HPDE6-E6E7 (cell line): ENCODE measurements at regions not wholly inside any gene's neighbourhood (a gene's known extent, or its start where the extent isn't known, plus 50 kb on each side); places are given as distances from the start of the nearest gene placed in this dataset.

Source experiments
- DNase-seq: peaks from one replicate; pipeline ENCODE4 v3.0.0; 2011; ENCODE audit warnings: missing footprints; ENCODE audit errors: extremely low spot score

DNA sequence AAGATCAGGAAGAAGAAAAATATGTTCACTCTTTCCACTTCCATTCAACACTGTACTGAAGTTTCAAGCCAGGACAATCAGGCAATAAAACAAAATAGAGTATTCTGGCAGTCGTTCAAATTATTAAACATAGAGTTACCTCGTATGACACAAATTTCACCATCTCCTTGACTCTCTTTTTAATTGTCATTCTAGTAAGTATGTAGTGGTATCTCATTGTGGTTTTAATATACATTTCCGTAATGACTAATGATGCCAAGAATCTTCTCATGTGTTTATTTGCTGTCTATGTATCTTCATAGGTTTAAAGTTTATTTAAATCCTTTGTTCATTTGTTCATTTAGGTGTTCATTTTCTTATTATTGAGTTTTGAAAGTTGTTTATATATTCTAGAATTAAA, 352.2 kb downstream of the IDS start:
- no peak for DNase-seq

DNA sequence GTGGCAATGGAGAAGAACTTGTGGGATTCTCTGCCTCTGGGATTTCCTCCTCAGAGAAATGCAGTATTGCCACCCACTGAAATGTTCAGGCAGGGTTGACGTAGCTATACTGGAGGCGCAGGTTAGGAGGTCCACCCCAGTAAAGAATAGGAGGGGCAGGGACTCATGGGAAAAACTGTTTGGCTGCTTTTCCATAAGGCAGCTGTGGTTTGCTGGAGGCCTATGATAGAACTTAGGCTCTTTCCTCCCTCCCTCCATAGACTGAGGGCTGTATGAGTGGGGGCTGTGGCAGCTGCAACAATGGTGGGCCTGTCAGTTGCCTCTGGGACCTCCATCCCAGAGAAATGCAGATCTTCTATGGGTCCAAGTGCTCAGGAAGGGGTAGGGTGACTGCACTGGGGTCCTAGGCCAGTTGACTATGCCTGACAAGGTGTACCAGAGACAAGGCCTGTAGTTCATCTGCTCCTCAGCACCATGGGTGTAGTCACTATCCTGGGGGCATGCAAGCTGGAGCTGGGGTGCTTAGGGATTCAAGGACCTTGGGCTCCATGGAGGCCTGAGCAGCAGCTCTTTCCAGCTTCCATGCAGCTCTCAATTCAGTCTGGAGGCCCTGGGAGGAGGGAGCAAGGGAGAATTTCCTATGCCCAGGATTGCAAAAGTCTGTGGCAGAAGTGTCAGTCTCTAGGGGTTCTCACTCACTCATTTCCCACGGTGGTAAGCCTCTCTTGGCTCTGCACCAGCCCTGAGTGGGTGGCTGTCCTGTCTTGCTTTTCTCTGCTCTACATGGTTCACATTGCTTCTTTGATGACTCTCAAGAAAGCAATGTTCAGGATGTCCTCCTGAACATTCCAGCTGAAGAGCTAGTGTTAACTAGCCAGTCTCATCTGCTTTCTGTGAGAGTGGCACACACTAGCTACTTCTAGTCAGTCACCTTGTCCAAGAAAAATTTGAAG, 353.0 kb downstream of the IDS start:
- DNase-seq, result no peak

DNA sequence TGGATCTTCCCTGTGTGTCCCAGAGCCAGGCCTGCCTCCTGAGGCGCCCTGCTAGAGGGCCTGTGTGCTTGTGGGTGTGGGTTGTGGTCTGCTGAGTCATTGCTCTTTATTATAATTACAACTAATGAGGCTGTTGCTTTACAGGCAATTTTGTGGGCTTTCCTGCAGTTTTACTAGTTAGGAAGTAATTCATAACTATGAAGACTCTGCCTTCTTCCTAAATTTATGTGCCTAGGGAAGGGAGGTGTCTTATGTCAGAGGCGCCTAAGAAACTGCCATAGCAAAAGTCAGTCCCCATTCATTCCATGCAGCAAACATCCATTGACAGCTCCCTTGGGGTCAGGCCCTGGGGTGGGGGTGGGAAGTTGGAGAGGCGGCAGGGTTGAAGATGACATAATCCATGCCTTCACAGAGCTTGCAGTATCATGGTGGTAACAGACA, 359.2 kb downstream of the IDS start:
- DNase-seq, result no peak

DNA sequence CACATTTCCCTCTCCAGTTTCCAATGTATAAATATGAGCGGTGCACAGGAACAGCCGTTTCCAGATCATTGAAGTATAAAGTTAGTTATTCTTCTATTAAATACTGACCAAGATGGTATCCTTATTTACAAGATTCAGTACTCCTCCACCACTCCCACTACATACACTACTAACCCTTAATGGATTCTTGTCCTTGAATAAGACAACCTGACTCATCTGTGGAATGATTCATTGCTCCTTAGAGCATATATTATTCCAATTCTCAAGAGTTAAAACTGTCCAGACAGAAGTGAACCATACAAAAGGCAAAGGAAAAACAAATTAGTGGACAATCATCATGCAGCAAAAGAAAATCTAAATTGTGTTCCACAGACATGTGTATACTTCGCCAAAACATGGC, 373.3 kb downstream of the IDS start:
- DNase-seq, result no peak

DNA sequence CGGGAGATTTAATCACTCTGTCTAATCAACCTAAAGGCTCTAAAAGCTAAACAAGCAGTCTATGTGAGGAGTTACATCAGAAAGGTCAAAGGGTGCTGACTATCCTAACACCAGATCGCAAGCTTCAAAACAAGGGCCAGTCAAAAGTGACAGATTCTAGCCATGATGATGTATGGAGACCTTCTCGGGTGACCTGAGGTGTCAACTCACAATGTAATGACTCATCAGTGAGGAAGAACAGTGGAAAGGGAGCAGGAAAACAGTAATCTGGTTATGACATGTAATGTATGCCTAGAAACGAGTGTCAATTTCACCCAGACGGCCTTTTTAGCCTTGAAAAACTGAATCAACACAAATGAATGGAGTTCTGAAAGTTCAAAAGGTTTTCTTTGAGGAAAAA, 375.3 kb downstream of the IDS start:
- no peak for DNase-seq

DNA sequence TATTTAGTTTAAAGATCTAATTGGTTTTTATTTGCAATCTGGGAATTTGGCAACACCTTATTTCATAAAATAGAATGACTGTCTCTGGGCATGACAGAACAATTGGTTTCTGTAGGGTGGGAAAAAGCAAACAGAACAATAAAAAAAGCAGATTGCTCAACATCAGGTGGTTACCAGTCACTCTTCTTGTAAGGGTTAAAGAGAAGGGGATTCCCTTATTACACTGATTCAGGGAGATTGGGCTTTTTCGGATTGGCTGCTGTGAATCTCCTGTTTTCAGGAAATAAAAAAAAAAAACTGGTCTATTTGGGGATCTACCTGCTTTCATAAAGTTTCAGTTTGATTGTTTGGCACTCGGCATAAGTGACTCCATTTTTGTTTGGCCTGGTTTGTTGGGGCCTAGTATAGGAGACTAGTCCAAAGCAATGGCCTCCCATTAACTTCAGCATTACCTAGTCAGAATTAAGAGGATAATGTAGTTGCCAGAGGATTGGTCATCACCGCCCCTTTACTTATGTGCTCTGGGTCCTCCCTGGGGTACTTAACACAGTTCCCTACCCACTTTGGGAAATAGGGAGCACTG, 380.5 kb downstream of the IDS start:
- no peak for DNase-seq

DNA sequence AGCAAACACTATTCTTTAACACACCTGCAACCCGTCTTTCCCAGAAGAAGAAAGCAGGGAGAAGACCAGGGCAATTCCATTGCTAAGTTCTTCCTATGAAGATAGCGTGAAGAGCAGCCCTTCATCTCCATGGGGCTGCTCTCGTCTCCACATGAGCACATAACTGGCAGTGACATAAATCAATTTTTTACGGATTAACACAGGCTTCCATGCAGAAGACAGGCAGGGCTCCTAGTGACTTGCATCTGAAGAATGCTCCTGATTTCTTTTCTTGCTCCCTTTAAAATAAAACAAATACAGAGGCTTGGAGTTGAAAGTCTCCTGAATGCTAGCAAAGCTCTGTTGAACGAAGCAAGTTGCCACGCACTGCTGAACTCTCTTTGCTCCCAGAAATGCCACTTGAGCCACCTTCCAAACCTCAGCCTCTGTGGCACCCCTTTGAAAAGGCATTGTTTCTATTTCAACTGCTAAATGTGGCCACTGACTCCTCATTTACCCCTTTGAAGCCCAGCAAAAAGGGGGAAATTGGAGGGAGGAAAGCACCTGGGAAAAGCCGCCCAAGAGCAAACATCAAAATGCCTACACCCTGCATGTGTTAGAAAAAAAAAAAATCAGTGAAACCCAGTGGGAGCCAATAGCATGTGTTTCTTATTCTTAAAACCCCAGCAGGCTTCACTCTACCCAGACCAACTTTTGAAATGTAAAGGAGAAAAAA, 383.7 kb downstream of the IDS start:
- DNase-seq, result no peak

DNA sequence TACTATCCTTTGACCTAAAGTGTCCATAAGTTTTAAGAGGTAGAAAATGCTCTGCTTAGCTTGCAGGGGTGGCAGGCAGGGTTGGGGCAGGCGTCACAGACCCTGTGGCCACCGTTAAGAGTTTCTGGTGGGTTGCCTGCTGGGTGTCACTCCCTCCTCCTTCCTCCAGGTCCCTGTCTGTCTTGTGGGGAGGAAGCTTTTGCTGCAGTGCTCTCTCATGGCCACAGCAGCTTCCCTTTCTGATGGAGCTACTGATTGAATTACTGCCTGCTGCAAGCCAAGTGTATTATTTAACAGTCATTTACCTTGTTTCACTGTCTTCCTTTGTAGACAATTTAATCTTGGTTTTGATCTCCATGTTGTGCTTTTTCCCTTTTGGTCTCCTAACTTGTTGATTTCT, 384.6 kb downstream of the IDS start:
- DNase-seq, result no peak

DNA sequence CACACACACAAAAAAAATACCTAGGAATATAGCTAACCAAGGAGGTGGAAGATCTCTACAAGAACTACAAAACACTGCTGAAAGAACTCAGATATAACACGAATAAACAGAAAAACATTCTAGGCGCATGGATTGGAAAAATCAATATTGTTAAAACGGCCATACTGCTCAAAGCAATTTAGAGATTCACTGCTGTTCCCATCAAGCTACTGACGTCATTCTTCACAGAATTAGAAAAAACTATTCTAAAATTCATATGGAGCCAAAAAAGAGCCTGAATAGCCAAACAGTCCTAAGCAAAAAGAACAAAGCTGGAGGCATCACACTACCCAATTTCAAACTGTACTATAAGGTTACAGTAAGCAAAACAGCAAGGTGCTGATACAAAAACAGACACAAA, 390.2 kb downstream of the IDS start:
- no peak for DNase-seq

DNA sequence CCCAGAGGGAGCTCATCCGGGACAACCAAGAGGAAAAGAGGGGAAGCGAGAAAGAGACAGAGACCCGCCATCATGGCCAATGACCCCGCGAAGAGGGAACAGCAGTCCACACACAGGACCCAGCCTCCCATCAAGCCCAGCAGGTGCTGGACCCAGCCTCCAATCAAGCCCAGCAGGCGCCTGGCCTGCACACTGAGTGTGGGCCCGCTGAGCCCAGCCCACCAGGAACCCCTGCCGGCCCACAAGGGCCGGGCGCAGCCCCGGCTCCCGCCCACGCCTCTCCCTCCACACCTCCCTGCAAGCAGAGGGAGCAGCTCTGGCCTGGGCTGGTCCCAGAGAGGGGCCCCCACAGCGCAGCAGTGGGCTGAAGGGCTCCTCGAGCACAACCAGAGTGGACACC, 391.1 kb downstream of the IDS start:
- DNase-seq, result no peak

DNA sequence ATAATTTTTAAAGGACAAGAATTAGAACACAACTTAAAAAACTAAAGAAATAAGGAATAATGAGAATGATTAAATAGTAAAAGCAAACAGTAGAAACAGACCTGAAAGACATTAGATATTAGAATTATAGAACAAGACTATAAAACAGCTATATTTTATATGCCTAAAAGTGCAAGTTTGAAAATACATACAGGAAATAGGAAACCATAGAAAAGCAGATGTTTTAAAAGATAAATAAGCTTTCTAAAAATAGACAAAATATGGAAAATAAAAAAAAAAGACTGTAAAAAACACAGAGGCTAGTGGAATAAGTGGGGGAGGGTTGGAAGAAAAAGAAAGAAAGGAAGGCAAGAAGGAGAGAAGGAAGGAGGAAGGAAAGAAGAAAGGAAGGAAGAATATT, 407.3 kb downstream of the IDS start:
- DNase-seq, result no peak

DNA sequence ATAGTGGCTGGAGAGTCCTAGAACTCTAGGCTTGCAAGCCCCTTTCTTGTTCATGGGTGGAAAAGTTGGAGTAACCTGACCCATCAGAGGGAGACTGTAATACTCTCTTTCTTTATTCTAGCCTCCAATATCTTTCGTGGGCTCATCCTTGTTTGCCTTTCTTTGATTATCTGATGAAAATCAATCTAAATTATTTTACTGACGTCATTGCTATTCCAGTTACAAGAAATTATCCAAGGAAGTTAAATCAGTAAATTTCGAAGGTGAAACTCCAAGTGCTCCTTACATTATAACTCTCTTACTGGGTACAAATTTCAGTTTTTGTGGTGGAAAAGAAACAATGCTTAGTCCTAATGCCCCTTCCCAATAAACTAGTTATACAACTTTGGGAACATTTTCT, 412.9 kb downstream of the IDS start:
- DNase-seq, result no peak

DNA sequence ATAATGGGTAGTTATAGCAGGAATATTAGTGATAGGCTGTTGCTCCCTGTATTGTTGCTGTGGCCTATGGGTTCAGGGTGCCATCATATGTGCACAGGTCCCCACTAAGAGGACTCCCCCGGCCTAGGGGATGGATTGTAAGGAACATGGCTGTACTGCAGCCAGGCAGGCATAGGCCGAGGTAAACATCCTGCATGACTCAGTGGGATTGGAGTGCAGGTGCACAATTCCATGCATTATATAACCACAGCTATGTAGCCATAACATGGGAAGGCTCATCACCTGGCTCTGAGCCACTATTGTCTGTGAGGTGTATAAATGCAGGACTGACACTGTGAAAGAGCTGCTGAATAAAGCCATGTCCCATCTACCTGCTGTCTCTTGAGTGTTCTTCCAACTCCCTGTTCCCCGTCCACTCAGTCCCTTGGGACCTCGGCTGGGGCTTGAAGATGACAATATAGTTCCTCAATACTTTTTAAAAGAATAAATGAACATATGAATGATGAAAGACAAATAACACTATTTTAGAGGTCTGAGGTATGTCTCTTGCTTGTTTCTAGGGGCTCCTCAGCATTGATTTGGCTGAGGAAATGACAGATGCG, 425.2 kb downstream of the IDS start:
- DNase-seq, result no peak

DNA sequence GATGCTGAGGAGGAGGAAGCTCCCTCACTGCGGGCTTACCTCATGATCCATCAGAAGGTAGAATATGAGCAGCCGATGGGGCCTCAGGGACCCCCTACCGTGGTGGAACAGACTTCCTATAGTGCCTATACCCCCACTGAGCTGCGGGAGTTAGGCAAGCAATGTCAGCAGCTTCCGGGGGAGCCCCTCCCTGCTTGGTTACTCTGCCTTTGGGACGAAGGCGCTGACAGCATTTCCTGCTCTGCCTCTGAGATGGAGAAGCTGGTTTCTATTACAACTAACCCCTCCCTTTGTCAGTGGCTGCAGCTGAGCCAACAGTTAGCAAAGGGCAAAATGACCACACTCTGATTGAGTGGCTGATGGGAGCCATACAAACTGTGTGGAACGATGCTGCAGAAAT, 430.7 kb downstream of the IDS start:
- no peak for DNase-seq

DNA sequence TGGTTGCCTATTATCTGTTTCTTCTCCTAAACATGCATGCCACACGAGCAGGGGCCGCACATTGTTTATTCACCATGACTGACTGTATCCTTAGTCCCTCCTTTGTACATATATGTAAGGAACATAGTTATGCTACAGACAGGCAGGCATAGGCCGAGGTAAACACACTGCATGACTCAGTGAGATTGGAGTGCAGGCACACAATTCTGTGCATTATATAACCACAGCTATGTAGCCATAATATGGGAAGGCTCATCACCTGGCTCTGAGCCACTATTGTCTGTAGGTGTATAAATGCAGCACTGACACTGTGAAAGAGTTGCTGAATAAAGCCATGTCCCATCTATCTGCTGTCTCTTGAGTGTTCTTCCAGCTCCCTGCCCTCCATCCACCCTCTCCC, 431.6 kb downstream of the IDS start:
- DNase-seq, result no peak

DNA sequence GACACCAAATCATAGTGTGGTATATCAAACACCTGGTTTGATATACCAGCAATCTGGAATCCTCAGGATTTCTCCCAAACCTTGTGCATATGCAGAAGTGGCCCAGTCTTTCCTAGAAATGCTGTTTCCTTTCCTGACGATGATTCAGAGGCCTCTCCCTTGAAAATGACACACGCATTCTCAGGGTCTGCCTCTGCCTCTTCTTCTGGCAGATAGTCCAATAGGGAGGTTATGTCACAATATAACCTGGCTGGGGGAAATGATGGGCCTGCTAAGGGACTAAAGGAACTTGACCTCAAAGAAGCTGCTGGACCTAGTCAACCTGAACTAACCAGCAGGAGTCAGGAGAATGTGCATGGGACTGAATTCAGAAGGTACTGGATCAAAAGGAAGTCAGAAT, 435.2 kb downstream of the IDS start:
- DNase-seq, result no peak

DNA sequence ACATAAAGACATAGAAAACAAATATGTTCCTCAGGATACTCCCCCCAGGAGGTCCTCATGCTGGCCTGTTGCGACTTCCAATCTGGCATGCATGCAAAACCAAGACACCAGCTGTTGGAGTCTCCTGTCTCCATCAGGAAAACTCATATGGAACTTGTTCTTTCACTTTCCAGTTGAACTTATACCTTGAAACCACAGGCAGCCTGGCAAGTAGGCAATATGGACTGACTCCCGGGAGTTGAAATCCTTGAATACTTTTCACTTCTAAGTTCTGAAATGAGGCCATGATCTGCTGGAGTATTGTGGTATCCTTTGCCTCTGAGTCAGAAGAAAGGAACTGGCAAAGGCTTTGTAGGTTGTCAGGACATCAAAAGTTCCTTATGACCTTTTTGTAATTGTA, 444.2 kb downstream of the IDS start:
- DNase-seq, result no peak
